ENCODE measurements at regions not wholly inside any gene's neighbourhood (a gene's known extent, or its start where the extent isn't known, plus 50 kb on each side); places are given as distances from the start of the nearest gene placed in this dataset.

DNA sequence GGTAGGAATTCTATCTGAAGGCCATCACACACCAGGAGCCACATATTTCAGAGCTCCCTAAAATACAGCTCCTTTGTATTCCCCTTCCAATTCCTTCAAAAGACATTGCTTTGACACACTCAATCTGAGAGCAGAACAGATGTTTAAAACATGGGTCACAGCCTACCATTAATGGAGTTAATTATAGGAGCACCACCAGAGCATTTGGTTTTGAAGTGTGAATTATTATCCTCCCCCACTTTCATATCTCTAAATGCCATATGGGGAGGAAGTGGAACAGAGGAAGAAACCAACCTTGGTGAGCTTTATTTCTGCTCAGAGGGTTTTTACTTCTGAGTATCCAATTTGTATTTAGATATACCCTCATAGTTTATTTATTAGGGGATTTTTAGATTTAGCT lies 50.7 kb upstream of the TNFRSF21 start:
- DNase-seq: no peak

DNA sequence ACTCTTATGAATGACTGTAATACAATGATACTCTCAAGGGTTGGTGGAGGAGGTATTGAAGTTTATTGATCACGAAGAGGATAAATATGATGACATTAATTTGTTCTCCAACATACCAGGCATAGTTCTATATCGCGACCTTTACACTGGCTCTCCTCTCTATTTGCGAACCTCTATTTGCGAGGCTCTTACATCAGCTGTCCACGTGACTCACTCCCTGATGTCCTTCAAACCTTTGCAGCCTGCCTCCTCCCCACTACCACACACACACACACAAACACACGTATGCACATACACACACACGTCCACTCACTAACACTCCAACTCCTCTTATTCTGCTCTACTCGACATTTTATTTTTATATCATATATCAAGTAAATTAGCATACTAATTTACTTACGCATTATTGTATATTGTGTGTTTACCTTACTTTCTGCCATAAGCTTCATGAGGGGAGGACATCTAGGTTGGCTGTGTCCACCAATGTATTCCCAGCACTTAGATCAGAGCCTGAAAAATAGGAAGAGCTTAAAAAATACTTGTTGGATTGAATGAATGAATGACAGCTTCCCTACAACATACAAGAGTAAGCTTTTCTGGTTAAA lies 53.3 kb upstream of the TNFRSF21 start:
- no peak for DNase-seq

DNA sequence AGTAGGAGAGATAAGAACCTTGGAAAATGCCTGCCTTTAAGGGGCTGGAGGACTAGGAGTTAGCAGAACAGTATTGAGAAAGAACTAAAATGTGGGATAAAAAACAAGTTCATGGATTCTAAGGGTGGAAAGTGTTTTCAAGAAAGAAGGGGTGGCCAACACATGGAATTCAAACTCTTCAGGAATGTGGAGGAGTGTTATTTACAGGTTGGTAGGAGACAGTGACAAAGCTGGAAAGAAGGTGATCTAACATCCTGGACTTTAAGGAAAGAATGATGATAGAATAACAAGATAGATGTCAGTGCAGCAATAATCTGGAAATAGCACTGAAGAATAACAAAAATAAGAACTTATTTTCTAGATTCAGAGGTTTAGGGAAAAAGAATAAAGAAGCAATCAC lies 54.0 kb upstream of the TNFRSF21 start:
- no peak for DNase-seq

DNA sequence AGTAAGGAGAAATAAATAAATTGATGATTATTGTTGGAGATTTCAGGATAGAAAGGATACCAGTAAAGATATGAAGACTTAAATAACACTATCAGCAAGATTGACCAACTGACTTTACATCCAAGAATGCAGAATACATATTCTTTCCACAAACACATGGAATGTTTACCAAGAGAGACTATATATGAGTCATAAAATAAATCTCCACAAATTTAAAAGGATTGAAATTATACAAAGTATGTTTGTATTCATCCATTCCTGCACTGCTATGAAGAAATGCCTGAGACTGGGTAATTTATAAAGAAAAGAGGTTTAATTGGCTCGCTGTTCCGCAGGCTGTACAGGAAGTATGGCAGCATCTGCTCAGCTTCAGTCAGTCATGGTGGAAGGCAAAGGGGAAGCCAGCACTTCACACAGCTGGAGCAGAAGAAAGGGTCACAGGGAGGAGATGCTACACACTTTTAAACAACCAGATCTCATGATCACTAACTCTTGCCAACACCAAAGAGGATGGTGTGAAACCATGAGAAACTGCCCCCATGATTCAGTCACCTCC lies 56.7 kb upstream of the TNFRSF21 start:
- DNase-seq: no peak

DNA sequence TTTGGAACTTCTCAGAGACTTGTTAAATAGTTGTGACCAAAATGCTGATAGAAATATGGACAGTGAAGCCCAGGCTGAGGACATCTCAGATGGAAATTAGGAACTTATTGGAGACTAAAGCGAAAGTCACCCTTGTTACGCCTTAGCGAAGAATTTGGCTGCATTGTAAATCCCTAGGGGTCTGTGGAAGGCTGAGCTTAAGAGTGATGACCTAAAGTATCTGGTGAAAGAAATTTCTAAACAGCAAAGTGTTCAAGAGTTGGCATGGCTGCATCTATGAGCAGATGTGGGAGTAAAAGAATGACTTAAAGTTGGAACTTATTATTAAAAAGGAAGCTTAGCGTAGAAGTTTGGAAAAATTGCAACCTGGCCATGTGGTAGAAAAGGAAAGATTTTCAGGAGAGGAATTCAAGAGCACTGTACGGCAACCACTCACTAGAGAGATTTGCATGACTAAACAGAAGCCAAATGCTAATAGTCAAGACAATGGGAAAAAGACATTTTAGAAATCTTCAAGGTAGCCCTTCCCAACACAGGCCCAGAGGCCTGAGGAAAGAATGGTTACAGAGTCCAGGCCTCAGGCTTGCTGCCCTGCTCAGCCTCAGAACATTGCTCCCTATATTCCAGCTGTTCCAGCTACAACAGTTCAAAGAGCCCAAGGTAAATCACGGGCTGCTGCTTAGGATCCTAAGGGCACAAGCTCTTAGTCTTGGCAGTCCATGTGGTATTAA lies 61.6 kb upstream of the TNFRSF21 start:
- no peak for DNase-seq

DNA sequence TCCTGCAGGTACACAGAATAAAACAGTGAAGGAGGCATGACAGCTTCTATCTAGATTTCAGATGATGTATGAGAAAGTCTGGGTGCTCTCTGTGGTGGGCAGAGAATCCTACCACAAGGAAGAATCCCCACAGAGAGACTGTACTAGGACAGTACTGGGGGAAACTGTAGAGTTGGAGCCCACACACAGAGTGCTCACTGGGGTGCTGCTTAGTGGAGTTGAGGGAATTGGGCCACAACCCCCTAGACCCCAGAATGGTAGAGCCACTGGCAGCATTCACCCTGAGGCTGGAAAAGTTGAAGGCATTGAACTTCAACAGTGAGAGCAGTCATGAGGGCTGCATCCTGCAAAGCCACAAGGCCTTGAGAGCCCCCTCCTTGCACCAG lies 62.2 kb upstream of the TNFRSF21 start:
- no peak for DNase-seq

DNA sequence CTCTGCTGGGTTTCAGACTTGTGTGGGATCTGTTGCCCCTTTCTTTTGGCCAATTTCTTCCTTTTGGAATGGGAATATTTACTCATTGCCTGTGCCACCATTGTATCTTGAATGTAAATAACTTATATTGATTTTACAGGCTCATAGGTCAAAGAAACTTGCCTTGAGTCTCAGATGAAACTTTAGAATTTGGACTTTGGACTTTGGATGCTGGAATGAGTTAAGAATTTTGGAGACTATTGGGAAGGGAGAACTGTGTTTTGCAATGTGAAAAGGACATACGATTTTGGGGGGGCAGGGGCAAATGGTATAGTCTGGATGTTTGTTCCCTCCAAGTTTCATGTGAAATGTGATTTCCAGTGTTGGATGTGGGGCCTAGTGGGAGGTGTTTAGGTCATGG lies 62.6 kb upstream of the TNFRSF21 start:
- DNase-seq: no peak

DNA sequence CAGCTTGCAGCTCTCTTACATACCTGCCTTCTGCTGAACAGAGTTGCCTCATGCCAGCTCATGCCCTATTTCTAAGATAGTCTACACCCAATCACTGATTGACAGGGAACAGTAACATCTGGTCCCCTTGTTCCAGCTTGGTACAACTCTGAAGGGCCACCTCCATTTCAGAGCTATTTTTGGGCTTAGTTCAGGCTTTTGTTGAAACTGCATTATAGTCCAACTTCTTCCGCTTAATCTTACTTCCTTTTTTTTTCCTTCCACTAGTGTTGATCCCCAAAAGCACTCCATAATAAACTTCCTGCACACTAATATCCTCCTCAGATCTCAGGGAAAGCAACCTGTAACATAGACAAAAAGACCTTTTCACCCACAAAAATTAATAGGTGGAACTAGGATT lies 65.7 kb upstream of the TNFRSF21 start:
- DNase-seq: no peak

DNA sequence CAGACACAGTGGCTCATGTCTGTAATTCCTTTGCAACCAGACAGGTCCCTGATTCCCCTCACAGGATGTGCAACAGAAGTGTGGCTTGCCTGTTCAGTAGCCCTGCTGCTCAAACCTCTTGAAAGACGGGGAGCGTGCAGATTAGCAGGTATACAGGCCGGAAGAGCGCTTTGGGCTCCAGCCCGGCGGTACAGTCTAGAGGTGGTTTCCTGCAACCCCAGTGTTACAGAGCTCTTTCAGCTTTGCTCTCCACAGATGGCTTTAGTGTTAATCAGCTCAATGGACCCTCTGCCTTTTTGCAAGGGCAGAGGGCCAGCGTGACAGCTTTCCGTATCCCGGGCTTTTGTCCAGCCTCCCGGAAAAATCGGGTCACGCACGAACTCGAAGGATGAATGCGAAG lies 67.2 kb upstream of the TNFRSF21 start:
- DNase-seq: no peak

DNA sequence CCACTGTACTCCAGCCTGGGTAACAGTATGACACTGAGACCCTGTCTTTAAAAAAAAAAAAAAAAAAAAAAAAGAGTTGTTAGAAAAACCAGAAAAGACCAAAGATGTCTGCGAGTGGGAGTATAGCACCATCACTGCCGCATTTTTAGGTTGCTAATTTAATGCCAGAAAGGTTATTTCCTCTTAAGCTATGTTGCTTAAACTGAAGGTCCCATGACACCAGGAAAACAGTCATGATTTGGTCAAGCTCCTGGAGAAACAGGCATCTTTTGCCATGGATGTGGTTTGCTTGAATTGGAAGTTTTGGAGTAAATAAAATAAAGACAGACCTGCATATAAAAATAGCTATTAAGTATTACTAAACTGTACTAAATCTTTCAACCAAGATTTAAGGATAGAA lies 68.3 kb upstream of the TNFRSF21 start:
- no peak for DNase-seq

DNA sequence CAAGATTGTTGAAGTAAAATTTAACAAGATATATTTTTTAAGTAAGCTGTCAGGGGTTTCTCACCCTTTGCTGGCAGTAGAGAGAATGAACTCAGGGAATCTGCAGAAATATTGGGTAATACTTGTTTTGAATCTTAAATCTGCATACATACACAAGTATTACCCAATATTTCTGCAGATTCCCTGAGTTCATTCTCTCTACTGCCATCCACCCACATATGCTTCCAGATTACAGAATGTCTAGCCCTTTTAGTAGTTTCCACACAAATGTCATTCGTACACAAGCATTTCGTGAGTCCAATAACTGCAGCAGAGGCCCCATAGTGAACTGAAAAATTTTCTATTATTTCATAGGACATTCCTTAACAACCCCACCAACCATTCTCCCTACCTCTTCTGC lies 69.6 kb upstream of the TNFRSF21 start:
- no peak for DNase-seq

DNA sequence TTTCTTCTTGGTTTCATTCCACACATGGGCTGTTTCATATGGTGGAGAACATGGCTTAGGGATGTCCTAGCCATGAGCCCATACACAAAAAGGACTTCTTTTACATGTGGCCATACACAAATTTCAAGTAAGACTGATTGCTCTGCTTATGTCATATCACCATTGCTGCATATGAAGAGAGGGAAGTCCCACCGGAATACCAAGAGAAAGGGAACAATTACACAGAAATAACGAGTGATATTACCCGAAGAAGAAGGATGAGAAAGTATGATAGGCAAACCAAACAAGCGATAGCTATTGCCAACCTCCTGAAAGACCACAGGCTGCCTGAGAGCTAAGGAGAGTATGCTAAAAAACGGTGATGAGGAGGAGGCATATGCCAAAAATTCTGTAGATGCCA lies 70.5 kb upstream of the TNFRSF21 start:
- DNase-seq: no peak

DNA sequence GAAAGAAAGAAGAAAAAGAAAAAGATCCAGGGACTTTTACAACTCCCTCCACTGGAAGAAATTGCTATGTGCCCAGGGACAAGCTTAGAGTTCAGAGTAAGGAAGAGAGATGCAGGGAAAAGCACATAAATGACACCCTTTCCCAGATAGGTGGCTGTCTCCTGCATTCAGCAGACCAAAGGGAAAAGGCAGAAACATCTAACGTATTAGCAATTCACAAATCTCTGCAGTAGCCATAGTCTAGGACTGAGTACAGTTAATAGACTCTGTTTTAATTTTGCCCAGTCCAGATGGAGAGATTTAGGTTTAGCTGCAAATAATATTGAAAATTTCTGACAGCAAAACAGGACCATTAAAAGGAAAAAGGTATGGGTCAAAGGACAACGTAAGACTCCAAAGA lies 71.3 kb upstream of the TNFRSF21 start:
- no peak for DNase-seq

DNA sequence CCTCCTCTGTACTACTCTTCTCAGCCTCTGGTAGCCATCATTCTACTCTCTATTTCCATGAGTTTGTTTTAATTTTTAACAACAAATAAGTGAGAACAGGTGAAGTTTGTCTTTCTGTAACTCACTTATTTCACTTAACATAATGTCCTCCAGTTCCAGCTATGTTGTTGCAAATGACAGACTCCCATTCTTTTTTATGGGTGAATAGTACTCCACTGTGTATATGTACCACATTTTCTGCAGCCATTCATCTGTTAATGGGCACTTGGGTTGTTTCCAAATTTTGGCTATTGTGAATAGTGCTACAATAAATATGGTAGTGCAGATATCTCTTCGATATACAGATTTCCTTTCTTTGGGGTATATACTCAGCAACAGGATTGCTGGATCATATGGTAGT lies 73.7 kb upstream of the TNFRSF21 start:
- no peak for DNase-seq

DNA sequence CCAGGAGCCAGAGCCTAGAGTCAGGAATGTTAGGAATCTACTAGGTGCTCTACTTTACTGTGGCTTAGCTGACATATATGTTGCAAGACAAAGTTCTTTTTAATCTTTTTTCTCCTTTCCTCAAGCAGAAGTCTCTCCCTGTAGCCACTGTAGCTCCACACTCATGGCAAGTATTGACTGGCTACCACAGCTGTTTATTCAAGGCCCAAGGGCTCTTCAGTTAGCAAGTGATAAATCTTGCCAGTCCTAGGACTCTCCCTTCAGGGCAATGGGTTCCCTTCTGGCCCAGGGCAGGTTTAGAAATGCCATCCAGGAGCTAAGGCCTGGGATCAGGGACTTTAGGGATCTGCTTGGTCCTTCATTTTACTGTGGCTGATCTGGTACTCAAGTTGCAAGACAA lies 82.0 kb upstream of the TNFRSF21 start:
- no peak for DNase-seq

DNA sequence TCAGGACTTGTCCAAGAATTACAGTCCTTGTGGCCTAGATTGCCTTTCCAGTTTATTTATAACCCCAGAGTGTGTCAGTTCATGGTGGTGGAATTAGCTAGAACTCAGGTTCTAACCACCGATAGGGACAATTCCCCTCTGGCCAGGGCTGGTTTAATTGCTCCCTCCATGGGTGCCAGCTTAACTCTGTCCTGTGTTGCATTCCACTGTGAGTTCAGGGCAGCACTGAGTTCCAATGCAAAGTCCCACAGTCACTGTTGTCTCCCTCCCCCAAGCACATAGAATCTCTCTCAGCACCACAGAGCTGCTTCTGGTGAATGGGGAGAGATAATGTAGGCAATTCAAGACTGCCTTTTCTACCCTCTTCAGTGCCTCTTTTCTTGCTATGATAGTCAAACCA lies 82.5 kb upstream of the TNFRSF21 start:
- no peak for DNase-seq

DNA sequence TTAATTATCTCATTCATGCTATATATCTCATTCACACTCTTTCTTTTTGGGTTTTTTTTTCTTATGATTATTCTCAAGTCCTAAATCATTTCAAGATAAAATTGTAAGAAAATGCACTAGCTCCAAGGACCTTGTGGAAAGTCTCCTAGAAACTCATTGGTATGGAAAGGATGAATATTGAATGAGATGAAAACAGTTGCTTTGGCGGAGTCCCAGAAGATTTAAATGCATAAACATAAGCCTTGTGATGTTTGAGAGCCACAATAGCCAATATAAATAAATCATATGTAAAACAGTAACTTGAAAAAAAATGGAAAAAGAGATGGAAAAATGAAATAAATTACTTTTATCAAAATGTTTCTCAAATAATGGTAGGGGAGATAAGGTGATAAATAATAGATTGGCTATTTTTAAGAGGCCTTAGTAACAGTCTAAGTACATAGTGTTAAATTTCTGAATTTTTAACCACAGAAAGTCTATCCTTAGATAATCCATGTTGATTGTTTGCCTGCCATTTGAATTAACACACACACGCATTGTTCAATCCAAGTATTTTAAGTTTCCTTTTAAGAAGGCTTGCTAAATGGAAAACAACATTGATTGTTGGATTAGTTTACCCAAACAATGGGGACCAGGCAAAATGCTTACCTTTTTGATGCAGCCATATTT lies 81.1 kb upstream of the CD2AP start:
- DNase-seq: no peak

DNA sequence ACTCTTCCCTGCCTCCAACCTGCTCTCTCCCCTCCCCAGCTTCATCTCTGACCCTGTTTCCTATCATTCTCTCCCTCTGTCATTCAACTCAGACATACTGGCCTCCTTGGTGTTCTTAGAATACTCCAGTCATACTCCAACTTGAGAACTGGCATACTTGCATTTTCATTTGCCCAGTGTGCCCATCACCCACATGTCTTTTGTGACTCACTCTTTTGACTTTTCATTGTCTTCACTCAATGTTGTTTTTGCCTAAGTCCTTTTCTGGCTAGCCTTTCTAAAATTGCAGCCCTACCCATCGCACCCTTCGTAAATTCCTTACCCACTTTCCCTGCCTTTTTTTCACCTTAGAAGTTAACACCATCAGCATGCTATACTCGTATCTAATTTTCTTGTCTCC lies 77.0 kb upstream of the CD2AP start:
- DNase-seq: no peak

DNA sequence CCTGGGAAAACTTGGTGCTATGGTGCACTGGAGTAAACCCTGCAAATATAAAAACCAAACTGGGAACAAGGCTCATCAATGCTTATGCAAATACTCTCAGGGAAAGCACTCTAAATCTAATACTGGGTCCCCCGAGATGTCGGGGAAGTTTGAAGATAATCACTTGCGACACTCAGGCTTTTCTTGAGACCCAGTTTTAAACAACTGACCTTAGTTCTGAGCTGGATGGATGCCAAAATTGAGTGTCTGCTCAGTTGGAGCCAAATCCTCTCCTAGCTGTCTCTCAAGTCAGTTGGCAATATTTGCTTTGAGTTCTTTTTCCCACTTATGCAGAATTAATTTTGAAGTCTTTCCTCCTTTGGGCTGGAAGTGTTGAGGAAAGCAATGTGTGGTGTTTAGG lies 75.5 kb upstream of the CD2AP start:
- no peak for DNase-seq

DNA sequence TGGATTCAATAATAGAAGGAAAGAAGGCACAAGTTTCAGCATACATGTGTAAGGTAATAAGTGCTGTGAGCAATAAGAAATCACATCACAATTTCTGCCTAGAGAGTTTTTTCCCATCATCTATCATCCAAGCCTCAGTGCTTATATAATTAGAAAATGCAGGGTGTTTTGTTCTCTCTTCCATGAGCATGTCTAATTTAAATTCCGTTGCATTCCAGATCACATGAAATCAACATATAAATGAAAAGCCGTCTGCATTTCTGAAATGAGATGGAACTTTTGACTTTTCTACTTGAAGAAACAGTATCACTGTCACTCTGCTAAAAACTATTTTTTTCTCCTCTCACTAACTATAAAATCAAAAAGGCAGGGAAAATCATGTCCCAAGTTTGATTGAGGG lies 74.5 kb upstream of the CD2AP start:
- DNase-seq: no peak

DNA sequence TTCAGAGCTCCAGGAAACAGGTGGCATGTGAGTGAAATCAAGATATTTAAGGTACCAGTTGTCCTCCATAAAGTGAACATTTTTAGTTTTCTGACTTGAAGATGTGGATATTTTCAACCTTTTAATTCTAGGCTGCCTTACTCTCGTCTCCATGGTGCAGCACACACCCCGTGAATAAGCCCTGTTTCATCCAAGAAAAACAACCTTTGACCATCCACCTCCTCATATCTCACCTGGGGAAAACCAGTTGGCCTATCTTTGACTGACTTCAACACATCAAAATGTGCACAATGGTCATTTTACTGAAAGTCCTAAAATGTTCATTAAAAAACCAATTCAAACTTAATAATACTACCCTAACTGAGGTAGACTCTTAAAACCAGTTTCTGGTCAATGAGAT lies 73.8 kb upstream of the CD2AP start:
- DNase-seq: no peak

DNA sequence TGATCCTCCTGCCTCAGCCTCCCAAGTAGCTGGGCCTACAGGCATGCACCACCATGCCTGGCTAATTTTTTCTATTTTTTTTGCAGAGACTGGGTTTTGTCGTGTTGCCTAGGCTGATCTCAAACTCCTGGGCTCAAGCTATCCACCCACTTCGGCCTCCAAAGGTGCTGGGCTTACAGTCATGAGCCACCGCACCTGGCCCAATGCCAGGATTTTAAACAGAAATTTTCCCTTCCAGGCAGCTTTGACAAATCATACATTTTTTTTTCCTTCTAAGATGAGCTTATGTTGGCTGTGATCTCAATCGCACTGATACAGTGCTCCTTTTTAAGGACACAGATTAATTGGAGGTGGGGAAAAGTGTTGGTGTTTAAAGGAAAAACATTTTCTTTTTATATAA lies 73.2 kb upstream of the CD2AP start:
- no peak for DNase-seq

DNA sequence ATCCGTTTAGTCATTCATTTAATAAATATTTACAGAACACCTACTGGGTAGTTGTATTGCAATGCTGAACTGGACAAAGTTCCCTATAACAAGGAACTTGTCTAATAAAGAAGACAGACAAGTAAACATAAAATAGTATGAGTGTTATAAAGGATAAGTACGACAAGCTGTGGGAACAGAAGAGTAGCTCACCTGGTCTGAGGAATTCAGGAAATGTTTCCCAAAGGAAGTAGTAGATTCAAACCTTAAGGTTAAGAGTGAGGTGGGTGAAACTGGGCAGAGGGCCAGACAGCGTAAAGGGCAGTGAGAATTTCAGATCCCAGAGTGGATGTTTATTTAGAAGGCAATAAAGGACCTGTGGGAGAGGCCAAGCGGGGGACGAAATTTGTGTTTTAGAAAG lies 72.3 kb upstream of the CD2AP start:
- DNase-seq: no peak
